Prostate gland (tissue), 2 donors: ENCODE measurements at regions not wholly inside any gene's neighbourhood (a gene's known extent, or its start where the extent isn't known, plus 50 kb on each side); places are given as distances from the start of the nearest gene placed in this dataset.

Source experiments
- POLR2A ChIP-seq: fragments of 450-650 bp; IDR thresholded peaks from one replicate; pipeline ENCODE4 v1.6.1; 2016; ENCODE audit warnings: antibody characterized with exemption, mild to moderate bottlenecking
- TF ChIP-seq, protein P1 (sequence below), 4 experiments: fragments of 200-600 bp in 2 of 4; fragments of 450-650 bp in 2 of 4; sonication (generic) in 2 of 4; IDR thresholded peaks; 1 replicate in 3 of 4; 2 replicates in 1 of 4; pipeline ENCODE4 v1.5.1; 2016 to 2019; ENCODE audit warnings: antibody characterized with exemption in 4 of 4, mild to moderate bottlenecking in 2 of 4, moderate library complexity in 2 of 4

DNA sequence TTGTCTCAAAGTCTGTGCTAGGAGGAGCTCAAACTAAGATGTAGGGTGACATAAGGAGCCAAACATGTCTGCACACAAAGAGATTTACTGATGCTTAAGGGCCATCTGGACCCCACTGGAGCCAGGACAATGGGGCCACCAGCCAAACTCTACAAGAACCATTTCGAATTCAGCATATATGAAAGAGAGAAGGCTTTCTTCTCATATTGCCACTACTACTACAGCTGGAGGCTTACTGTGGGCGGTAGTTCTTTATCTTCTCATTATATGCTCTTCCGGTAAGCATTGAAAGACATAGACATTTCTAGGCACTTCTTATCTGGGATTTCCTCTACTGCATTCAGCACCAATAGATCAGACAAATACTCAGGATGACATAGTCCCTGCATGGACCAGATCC lies 404.4 kb upstream of the PROK2 start:
- TF ChIP-seq, protein P1, sequence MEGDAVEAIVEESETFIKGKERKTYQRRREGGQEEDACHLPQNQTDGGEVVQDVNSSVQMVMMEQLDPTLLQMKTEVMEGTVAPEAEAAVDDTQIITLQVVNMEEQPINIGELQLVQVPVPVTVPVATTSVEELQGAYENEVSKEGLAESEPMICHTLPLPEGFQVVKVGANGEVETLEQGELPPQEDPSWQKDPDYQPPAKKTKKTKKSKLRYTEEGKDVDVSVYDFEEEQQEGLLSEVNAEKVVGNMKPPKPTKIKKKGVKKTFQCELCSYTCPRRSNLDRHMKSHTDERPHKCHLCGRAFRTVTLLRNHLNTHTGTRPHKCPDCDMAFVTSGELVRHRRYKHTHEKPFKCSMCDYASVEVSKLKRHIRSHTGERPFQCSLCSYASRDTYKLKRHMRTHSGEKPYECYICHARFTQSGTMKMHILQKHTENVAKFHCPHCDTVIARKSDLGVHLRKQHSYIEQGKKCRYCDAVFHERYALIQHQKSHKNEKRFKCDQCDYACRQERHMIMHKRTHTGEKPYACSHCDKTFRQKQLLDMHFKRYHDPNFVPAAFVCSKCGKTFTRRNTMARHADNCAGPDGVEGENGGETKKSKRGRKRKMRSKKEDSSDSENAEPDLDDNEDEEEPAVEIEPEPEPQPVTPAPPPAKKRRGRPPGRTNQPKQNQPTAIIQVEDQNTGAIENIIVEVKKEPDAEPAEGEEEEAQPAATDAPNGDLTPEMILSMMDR (IDR thresholded peaks at IDR 0.05) = no peak
- TF ChIP-seq POLR2A = no peak
